ENCODE measurements at regions not wholly inside any gene's neighbourhood (a gene's known extent, or its start where the extent isn't known, plus 50 kb on each side); places are given as distances from the start of the nearest gene placed in this dataset.

DNA sequence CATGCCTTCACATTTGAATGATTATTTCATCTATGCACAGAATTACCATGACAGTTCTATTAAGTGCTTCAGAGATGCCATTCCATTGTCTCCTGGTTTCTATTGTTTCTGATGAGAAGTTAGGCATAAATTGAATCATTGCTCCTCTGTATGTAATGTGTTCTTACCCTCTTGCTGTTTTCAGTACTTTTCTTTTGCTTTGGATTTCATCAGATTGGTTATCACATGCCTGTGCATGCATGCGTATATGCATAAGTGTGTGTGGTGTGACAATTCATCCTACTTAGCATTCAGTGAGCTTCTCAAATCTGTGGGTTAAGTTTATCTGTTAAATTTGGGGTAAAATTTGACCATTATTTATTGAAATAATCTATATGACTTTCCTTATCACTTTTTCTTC, 263.3 kb upstream of the RND3 start:
- DNase-seq (ENCODE audit: low spot score) = no peak
- TF ChIP-seq, protein P1, sequence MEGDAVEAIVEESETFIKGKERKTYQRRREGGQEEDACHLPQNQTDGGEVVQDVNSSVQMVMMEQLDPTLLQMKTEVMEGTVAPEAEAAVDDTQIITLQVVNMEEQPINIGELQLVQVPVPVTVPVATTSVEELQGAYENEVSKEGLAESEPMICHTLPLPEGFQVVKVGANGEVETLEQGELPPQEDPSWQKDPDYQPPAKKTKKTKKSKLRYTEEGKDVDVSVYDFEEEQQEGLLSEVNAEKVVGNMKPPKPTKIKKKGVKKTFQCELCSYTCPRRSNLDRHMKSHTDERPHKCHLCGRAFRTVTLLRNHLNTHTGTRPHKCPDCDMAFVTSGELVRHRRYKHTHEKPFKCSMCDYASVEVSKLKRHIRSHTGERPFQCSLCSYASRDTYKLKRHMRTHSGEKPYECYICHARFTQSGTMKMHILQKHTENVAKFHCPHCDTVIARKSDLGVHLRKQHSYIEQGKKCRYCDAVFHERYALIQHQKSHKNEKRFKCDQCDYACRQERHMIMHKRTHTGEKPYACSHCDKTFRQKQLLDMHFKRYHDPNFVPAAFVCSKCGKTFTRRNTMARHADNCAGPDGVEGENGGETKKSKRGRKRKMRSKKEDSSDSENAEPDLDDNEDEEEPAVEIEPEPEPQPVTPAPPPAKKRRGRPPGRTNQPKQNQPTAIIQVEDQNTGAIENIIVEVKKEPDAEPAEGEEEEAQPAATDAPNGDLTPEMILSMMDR (IDR thresholded peaks at IDR 0.05; ENCODE audit: extremely low read depth, missing control alignments) = no peak

DNA sequence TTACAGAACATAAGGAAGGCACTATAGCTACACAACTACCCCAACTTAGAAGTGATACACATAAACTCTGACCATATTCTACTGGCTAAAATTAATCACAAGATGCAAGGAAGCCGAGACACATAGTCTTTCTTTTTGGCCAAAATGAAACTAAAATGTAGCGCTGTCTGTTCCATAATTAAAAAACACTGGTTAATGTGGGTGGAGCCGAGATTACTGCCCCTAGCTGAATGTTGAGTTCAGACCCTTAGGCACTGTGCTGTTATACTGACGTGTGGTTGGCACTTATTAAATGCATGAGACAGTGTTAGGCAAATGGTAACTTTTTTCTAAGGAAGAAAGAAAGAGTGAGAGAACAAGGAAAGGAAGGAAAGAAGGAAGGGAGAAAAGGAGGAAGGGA, 254.6 kb upstream of the RND3 start:
- DNase-seq (ENCODE audit: low spot score) = no peak
- TF ChIP-seq, protein P1 (IDR thresholded peaks at IDR 0.05; ENCODE audit: extremely low read depth, missing control alignments) = no peak

DNA sequence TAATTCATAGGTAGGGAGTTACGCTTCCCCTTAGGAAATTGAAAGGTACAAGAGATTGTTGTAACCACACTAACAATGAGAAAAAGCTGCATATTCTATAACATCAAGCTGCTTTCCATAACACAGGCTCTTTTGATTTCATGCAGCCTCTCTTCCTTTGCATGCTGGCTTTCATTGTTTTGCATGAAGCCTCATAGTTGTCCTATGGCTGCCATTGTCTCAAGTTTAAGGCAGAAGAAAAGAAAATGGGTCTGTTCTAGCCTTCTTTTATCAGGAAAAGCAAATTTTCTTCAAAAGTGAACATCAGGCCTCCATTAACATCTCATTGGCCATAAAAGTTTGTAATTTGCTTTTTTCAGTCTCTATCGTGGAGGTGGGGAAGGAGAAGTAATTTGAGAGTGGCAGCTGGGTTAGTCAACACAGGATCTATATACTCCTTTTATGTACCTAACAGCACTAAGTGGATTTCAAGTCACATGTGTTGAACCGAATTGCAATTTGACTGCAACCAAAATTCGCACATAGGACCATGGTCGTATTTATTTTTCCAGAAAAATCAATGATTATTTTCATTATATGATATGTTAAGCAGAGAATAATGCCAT, 248.5 kb upstream of the RND3 start:
- DNase-seq (ENCODE audit: low spot score) = no peak
- TF ChIP-seq, protein P1 (IDR thresholded peaks at IDR 0.05; ENCODE audit: extremely low read depth, missing control alignments) = no peak

DNA sequence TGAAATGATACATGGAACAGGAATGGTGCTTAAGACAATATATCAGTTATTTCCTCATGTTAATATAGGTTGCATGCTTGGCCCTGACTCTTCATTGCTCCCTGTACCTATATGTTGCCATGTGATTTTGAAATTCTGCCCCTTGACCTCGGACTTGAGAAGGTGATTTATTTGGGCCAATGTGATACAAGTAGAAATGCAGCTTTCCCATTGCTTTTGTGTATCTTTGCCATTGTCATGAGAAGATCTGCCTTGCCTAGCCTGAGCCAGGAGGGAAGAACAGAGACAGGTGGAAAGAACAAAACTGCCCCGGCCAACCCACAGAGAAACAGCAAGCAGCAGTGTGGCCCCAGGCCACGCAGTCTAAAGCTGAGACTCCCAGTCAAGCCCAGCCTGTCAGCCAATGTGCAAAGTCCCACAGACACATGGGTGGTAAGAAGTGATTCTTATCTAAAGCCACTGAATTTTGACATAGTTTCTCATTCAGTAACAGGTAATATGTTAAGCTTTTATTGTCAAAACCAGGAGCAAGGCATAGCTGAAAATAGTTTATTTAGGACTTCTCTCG, 245.7 kb upstream of the RND3 start:
- TF ChIP-seq, protein P1 (IDR thresholded peaks at IDR 0.05; ENCODE audit: extremely low read depth, missing control alignments) = no peak
- no peak for DNase-seq (ENCODE audit: low spot score)

DNA sequence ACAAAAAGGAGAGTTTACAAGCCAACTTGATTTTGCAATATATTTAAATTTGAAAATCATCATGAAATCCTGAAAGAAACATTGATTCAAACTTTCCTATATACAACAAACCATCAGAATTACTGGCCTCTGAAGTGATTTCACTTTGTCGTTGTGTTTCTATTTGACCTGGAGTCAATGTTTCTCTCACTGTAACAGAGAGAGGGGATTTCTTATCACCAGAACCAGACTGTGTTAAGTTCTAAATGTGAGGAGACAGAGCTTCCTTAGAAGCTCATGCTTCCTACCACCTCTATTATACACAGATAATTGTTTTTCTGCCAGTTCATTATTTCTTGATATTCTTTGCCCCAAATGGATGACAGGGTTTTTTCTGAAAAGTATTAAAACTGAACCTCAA, 245.0 kb upstream of the RND3 start:
- no peak for DNase-seq (ENCODE audit: low spot score)
- TF ChIP-seq, protein P1 (IDR thresholded peaks at IDR 0.05; ENCODE audit: extremely low read depth, missing control alignments) = no peak

DNA sequence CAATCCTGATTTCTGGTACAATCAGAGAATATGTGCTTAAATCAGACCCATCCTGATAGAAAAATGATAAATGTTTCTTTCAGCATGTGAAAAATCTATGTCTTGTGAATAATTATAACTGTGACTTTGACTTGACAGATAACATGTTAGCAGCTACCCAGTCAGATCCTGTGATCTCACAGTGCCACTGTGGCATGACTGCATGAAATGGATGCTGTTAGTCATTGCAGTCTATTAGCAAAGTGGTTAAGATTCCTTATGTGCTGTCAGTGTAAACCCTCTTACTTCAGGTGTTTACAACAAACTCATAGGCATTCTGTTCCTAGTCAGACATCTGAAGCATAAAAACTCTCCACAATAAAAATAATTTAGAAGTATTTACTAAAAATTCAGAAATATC, 244.6 kb upstream of the RND3 start:
- DNase-seq (ENCODE audit: low spot score) = no peak
- TF ChIP-seq, protein P1 (IDR thresholded peaks at IDR 0.05; ENCODE audit: extremely low read depth, missing control alignments) = no peak

DNA sequence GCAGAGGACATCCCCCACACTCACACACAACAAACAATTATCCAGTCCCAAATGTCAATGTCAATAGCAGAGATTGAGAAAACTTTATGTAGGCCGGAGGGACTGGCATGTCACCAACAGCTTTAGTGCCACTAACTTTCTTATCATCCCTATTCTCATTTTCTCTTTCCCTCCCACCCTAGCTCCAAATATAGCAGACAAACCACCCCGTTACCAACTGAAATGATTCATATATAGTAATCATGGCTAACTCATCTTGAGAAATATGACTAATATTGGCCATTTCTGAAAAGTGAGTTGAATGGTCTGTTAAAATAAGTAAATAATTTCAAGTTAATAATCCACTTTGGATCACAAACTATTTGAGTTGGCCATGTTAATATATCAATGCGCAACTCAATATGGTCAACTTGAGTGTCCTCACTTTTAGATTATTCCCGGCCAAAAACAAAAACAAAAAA, 242.1 kb upstream of the RND3 start:
- TF ChIP-seq, protein P1 (IDR thresholded peaks at IDR 0.05; ENCODE audit: extremely low read depth, missing control alignments) = no peak
- no peak for DNase-seq (ENCODE audit: low spot score)
